ENCODE measurements at regions not wholly inside any gene's neighbourhood (a gene's known extent, or its start where the extent isn't known, plus 50 kb on each side); places are given as distances from the start of the nearest gene placed in this dataset.
A peak's percentile ranks its signal among the peaks of the same experiment; 100 is the strongest.
"Not testable (repeated sequence)": the region's sequence is repeated elsewhere in the genome, so short reads cannot be mapped to it uniquely, and the experiment has no call there.

- not testable (repeated sequence) for DNase-seq
These were observed 409.1 kb downstream of the ICE1 start for GRCh38 chr5:5831622-5832021.

DNA sequence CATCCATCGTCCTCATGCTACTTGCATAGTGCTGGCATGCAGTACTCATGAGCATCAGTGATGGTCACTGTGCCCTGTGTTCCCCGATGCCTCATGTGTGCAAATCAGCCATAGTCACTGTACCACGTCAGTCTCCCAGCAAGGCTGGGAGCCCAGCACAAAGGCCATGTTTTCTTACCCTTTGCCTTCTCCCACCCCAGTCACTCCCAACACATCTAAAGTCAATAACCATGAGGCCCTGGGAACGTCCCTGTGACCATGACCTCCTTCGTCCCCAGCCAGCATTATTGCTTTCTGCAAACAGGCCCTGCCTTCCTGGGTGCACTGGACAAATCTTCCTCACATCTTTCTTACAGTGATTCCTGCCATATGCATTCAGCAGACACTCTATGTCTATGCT lies 406.1 kb downstream of the ICE1 start:
- DNase-seq: no peak

DNA sequence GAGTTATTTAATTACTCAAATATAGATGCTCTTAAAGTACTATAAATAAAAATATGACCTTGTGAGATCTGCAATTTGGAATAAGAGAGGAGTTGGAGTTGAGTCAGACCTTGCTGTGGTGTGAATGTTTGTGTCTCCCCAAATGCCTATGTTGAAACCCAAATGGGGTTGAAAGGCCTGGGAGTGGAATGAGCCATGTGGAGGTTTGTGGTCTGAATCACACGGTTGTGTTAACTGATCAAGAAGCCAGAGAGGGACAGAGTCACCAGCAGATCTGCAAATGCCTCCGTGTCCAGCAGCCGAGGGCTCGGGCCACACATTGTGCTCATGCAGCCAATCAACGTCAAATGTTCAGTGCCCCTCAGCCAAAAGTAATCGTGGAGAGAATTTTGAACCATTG lies 404.4 kb downstream of the ICE1 start:
- DNase-seq: no peak

DNA sequence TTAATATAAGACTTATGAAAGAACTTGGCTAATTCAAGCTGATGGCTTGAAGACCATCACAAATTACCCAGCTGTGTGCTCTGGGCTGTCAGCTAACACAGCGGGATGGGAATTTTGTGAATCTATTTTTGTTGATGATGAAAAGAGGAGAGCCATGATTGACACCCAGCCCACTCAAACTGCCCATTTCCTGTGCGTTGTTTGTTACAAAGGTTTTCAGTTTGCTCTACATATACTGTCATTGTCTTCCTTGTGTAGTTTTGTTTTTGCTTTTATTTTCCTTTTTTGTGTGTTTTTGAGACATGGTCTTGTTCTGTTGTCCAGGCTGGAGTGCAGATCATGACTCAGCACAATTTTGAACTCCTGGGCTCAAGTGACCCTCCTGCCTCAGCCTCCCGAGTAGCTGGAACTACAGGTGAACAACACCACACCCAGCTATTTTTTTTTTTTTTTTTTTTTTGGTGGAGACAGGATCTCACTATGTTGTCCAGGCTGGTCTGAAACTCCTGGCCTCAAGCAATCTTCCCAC lies 400.3 kb downstream of the ICE1 start:
- no peak for DNase-seq

- no peak for DNase-seq
These were observed 394.5 kb downstream of the ICE1 start for GRCh38 chr5:5816960-5817359.

DNA sequence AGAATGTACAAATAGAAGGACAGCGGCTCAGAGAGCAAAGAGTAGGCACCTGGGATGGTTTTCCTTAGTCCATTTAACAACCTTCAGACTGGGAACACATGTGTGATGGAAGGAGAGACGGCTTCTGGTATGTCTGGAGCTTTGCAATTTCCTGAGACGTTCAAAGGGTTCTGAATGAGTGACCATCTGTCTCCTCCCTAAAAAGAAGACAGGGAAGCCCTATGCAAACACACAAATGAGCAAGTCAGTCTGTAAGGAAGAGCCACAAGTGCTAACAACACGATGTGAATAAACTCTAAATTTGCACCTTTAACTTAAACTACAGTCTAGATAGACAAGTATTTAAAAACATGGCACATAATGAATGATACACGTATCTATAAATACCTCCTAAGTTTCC lies 391.0 kb downstream of the ICE1 start:
- DNase-seq: no peak

GRCh38 chr5:5810461-5810860 lies 388.0 kb downstream of the ICE1 start:
- no peak for DNase-seq

- no peak for DNase-seq
These were observed 383.4 kb downstream of the ICE1 start for GRCh38 chr5:5805916-5806315.

- DNase-seq: no peak
These were observed 382.2 kb downstream of the ICE1 start for GRCh38 chr5:5804478-5805233.

DNA sequence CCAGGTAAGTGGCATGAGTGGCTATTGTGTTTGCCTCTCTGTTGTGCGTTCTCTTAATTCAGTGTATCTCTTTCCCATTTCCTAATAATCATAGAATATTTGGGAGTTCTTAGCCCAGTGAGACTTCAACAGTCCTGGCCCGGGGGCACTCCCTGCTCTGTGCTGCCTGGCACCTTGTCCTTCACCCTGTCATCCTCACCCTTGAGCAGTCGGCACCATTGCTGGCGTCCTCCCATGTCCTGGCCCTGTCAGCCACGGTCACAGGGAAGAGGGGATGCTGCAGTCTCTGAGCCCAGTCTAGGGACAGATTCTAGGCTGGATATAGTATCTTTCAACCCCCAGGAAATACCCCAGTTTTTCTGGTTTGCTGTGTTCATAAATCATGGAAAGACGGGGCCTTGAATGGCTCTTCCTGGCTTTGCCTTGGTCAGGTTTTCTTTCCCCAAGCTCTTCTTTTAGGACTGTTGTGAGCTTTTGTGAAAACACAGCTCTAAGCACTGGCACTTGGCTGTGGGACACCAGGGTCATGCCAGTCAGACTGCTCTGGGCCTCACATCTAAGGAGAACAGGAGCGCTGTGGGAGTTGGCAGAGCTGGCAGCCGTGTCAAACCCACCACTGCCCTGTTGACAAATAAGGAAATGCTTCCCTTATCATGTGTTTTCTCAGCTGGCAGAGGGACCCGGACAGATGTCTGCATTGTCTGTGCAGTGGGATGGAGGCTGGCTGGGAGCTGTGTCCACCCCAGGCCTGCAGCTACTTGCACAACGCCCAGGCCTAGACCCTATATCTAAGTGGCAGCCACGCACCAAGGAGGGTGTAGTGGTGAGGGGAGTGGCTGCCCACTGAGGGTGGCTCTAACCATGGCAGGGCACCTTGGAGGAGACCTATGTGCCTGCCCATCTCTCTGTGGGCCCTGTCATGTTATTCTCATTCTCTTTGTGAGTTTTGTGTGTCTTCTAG lies 378.6 kb downstream of the ICE1 start:
- DNase-seq: peak; percentile 56

DNA sequence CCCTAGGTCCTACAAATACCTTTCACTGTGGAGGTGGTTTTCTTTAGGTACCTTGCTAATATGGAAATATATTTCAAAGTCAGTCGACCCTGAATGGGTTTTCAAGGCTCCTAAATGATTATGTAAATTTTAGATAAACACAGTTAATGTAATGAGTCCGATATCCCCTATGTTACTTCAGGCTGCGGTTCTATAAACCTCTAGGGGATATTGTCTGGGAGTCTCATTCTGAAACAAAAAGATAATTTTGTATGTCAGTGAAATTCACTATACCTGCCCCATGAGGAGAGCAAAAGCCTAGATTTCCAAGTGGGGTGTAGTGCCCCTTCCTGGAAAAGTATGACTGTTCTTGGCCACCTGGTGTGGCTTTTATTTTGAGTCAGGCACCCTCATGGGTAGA lies 377.3 kb downstream of the ICE1 start:
- no peak for DNase-seq

GRCh38 chr5:5799229-5799628 lies 376.8 kb downstream of the ICE1 start:
- no peak for DNase-seq

DNA sequence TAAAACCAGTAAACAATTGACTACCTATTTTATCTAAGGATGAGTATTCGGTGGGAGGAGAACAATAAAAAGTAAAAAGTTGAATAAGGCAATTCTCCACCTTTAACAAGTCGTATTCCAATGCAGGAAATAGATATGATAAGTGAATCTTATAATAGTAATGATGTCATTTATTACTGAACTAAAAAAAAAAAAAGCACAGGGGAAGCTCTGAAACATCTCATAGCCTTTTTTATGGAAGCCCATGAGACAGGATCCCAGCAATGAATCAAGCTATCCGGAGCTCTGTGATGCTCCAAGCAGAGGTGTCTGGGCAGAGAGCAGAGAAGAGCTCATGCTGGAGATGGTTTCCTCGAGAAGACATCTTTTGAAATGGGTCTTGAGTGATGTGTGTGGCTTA lies 376.0 kb downstream of the ICE1 start:
- no peak for DNase-seq

- no peak for DNase-seq
These were observed 375.6 kb downstream of the ICE1 start for GRCh38 chr5:5798041-5798440.

DNA sequence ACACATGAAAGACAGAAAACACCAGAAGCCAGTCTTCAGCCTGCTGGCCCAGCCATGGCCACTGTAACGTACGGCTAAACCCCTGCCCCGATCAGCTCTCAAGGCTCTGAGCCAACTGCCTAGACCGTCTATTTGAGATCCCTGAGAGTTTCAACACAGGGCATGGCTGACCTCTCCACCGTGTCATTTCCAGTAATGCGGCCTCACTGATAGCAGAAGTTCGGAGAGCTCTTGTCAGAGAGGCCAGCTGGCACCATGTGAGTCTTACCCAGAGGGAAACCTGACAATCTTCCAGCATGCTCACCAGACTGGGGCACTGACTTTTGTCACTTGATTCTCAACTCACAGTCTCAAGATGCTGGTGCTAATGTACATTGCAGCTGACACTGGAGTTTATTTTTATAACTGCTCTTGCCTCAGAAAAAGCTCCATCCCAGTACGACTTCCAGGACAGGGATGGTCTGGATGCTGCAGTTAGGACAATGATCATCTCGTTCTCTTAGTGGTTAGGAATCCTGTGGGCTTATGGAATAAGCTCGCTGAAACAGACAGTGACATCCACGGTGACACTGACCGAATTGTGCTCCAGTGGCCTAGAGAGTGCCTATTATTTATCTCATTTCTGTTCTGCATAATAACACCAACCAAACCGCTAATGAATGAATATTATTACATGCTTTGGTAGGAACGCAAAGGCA lies 372.7 kb downstream of the ICE1 start:
- no peak for DNase-seq

GRCh38 chr5:5794118-5794560 lies 371.7 kb downstream of the ICE1 start:
- DNase-seq: no peak

DNA sequence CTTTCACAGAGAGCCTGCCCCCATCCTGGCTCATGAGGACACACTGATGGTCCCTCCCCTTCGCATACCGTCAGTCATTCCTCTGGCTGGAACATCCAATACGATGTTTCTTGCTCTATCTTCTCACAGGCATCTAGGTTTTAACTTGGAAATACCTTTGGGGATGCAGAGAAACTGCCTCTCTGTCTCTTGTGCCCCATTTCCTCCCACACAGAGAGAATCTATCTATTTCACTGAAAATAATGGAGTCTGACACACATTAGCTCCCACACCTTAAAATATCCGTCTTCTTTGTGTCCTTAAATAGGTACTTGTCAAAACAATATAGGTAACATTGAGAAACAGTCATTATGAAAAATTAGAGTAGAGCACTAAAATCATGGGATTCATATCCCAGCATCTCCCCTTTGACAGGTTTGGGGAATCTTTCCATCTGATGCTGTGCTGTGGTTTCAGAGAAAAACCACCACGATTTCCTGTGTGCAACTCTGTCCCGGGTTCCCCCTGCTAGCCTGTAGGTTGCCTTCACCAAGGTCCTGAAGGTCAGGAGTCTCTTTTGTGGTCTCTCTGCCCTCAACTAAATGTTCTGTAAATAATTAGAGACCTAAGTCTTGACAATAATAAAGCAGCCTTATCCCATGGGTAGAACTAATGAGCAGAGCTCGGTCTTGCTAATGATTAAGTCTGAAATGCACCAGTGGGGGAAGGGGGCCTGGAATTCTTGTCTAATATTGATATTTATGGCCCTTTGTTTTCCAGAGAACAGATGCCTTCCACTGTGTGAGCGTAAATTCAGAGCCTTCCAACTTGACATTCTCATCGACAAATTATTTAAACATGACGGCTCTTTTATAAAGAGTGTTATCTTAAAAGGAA lies 371.0 kb downstream of the ICE1 start:
- no peak for DNase-seq

GRCh38 chr5:5792106-5792505 lies 369.6 kb downstream of the ICE1 start:
- DNase-seq: no peak

DNA sequence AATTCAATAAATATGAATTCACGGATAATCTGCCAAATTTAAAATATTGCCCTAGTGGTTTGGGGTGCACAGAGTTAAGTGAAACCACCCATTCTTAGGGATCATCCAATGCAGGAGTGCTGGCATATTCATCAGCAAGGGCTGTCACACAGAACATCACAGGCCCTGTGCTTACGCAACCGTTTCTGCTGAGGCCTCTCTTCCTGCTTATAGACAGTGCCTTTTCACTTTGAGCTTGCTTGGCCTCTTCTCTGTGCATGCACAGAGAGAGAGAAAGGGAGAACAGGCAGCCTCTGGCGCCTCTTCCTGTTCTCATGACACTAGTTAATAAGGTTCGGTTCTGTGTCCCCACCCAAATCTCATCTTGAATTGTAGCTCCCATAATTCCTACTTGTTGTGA lies 366.3 kb downstream of the ICE1 start:
- DNase-seq: no peak

- DNase-seq: no peak
These were observed 364.9 kb downstream of the ICE1 start for GRCh38 chr5:5787373-5787772.

GRCh38 chr5:5784101-5784500 lies 361.6 kb downstream of the ICE1 start:
- no peak for DNase-seq

GRCh38 chr5:5783021-5783420 lies 360.5 kb downstream of the ICE1 start:
- no peak for DNase-seq

All from NCI-H2029 (cell line).